ENCODE measurements at regions not wholly inside any gene's neighbourhood (a gene's known extent, or its start where the extent isn't known, plus 50 kb on each side); places are given as distances from the start of the nearest gene placed in this dataset.

DNA sequence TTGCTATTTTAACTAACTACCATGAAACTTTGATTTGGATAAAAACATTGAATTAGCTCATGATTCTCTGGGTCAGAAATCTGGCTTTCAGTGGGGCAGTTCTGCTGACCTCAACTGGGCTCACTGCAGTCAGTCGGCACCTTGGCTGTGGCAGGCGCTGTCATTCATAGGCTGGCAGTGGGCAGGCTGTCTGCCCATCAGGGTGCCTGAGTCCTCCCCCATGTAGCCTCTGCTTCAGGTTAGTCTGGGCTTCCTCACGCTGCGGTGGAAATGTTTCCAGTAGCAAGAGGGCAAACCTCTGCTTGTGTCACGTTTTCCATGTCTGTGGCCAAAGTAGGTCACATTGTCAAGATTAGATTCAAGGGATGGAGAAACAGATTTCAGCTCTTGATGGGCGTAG is 251.0 kb upstream of the TCF21 start:
- H3K4me3 ChIP-seq (replicated peaks; ENCODE audit: low read depth, low read length): no peak overlapping the region
- DNase-seq (ENCODE audit: extremely low read depth, insufficient read length): no peak
- no peaks in the 10 kb centered on the region for H3K36me3 ChIP-seq (ENCODE audit: control insufficient read depth, insufficient read depth, low read length)
- no peaks in the 10 kb centered on the region for H3K27me3 ChIP-seq (replicated peaks; ENCODE audit: control insufficient read depth, insufficient read depth, low read length)
- TF ChIP-seq, protein P1, sequence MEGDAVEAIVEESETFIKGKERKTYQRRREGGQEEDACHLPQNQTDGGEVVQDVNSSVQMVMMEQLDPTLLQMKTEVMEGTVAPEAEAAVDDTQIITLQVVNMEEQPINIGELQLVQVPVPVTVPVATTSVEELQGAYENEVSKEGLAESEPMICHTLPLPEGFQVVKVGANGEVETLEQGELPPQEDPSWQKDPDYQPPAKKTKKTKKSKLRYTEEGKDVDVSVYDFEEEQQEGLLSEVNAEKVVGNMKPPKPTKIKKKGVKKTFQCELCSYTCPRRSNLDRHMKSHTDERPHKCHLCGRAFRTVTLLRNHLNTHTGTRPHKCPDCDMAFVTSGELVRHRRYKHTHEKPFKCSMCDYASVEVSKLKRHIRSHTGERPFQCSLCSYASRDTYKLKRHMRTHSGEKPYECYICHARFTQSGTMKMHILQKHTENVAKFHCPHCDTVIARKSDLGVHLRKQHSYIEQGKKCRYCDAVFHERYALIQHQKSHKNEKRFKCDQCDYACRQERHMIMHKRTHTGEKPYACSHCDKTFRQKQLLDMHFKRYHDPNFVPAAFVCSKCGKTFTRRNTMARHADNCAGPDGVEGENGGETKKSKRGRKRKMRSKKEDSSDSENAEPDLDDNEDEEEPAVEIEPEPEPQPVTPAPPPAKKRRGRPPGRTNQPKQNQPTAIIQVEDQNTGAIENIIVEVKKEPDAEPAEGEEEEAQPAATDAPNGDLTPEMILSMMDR (IDR thresholded peaks at IDR 0.05; ENCODE audit: insufficient read depth, low read length, poor library complexity, severe bottlenecking): no peak

- Histone ChIP-seq H3K4me3 (replicated peaks; ENCODE audit: low read depth, low read length) (no peak overlapping the region), H3K36me3 (ENCODE audit: control insufficient read depth, insufficient read depth, low read length) (no peaks in the 10 kb centered on the region), H3K27me3 (replicated peaks; ENCODE audit: control insufficient read depth, insufficient read depth, low read length) (no peaks in the 10 kb centered on the region)
- no peak for DNase-seq (ENCODE audit: extremely low read depth, insufficient read length)
- TF ChIP-seq, protein P1 (IDR thresholded peaks at IDR 0.05; ENCODE audit: insufficient read depth, low read length, poor library complexity, severe bottlenecking): no peak
Observed at GRCh38 chr6:133641104-133641503, 247.8 kb upstream of the TCF21 start.

DNA sequence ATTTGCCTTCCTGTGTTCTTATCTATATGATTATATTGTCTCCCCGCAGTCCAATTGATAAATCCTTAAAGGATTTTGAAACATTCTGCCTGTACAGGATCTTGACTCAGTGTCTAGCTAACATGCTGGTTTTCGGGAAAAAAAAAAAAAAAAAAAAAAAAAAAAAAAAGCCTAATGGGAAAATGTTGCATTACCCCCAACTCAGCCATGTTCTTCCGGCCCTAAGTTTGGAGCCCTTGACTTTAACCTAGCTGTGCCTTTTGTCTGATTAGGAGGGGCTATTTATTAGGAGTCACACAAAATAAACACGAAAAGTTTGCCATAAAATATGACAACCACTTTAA is 244.4 kb upstream of the TCF21 start:
- Histone ChIP-seq H3K4me3 (replicated peaks; ENCODE audit: low read depth, low read length) (no peak overlapping the region), H3K27me3 (replicated peaks; ENCODE audit: control insufficient read depth, insufficient read depth, low read length) (no peaks in the 10 kb centered on the region), H3K36me3 (ENCODE audit: control insufficient read depth, insufficient read depth, low read length) (no peaks in the 10 kb centered on the region)
- no peak for DNase-seq (ENCODE audit: extremely low read depth, insufficient read length)
- TF ChIP-seq, protein P1 (IDR thresholded peaks at IDR 0.05; ENCODE audit: insufficient read depth, low read length, poor library complexity, severe bottlenecking): no peak

GRCh38 chr6:133644892-133645619 is 243.9 kb upstream of the TCF21 start:
- no peak for DNase-seq (ENCODE audit: extremely low read depth, insufficient read length)
- TF ChIP-seq, protein P1 (IDR thresholded peaks at IDR 0.05; ENCODE audit: insufficient read depth, low read length, poor library complexity, severe bottlenecking): no peak

GRCh38 chr6:133645966-133646740 is 242.8 kb upstream of the TCF21 start:
- Histone ChIP-seq H3K4me3 (replicated peaks; ENCODE audit: low read depth, low read length) (no peak overlapping the region), H3K36me3 (ENCODE audit: control insufficient read depth, insufficient read depth, low read length) (no peaks in the 10 kb centered on the region), H3K27me3 (replicated peaks; ENCODE audit: control insufficient read depth, insufficient read depth, low read length) (no peaks in the 10 kb centered on the region)
- no peak for DNase-seq (ENCODE audit: extremely low read depth, insufficient read length)
- TF ChIP-seq, protein P1 (IDR thresholded peaks at IDR 0.05; ENCODE audit: insufficient read depth, low read length, poor library complexity, severe bottlenecking): no peak

More at GRCh38 chr6:133644892-133645619, 243.9 kb upstream of the TCF21 start:
- no peak overlapping the region for H3K4me3 ChIP-seq (replicated peaks; ENCODE audit: low read depth, low read length)
- no peaks in the 10 kb centered on the region for H3K36me3 ChIP-seq (ENCODE audit: control insufficient read depth, insufficient read depth, low read length)
- no peaks in the 10 kb centered on the region for H3K27me3 ChIP-seq (replicated peaks; ENCODE audit: control insufficient read depth, insufficient read depth, low read length)
